ENCODE measurements at regions not wholly inside any gene's neighbourhood (a gene's known extent, or its start where the extent isn't known, plus 50 kb on each side); places are given as distances from the start of the nearest gene placed in this dataset.
"Not testable (repeated sequence)": the region's sequence is repeated elsewhere in the genome, so short reads cannot be mapped to it uniquely, and the experiment has no call there.

DNA sequence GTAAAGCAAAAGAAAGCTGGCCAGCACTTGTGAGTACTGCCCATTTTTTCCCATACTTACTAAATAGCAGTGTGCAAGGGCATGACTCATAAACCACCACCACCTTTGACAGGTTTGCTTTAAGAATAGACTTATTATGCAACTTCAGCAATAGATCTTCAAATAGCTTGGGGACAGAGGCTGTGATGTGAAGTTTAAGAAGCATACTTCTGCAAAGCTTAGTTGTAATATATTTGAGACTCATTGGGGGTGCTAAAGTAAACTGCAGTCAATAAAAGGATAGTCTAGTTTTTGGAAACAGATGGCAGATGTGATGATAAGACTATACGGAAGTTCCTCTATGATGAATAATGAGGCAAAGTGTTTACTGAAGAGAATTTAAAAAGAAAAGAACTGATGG is 210.0 kb downstream of the PLA2G4A start:
- H3K27ac ChIP-seq = no peak overlapping the region
- no peaks in the 10 kb centered on the region for H3K9me3 ChIP-seq
- intact Hi-C loops (cut with DNase I) = no loop called here
- WGBS, 2 donors = 67 to 76% methylated on average over 1 of the region's 1 CpG
- no peak for TF ChIP-seq CTCF (IDR thresholded peaks at IDR 0.05)
- no peak for TF ChIP-seq POLR2A (IDR thresholded peaks at IDR 0.05)
- peaks cover 4% of the 10 kb centered on the region for H3K27me3 ChIP-seq
- H3K4me3 ChIP-seq (replicated peaks in 1 of 3) = no peak overlapping the region
- no peaks in the 10 kb centered on the region for H3K36me3 ChIP-seq
- DNase-seq = no peak
- no peaks in the 10 kb centered on the region for H3K4me1 ChIP-seq

DNA sequence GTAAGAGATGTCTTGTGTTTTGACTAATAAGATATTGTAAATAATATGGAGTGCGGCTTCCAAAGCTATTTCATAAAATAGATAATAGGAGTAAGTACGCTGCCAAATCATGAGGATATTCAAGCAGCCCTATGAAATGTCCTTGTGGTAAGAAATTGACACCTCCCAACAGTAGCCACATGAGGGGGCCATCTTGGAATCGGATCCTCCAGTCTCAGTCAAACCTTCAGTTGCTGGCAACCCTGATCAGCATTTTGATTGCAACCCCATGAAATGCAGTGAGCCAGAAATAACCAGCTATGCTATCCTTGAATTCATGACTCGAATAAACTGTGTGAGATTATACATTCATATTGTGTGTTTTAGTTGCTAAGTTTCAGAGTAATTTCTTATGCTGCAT is 212.4 kb downstream of the PLA2G4A start:
- no peaks in the 10 kb centered on the region for H3K9me3 ChIP-seq
- no peaks in the 10 kb centered on the region for H3K36me3 ChIP-seq
- TF ChIP-seq CTCF (IDR thresholded peaks at IDR 0.05) (no peak), POLR2A (IDR thresholded peaks at IDR 0.05) (no peak)
- DNase-seq = no peak
- no peaks in the 10 kb centered on the region for H3K4me1 ChIP-seq
- intact Hi-C loops (cut with DNase I) = no loop called here
- peaks cover 4% of the 10 kb centered on the region for H3K27me3 ChIP-seq
- no peak overlapping the region for H3K27ac ChIP-seq
- no peak overlapping the region for H3K4me3 ChIP-seq (replicated peaks in 1 of 3)
- WGBS, 2 donors = 82 to 92% methylated on average over 4 of the region's 4 CpGs

DNA sequence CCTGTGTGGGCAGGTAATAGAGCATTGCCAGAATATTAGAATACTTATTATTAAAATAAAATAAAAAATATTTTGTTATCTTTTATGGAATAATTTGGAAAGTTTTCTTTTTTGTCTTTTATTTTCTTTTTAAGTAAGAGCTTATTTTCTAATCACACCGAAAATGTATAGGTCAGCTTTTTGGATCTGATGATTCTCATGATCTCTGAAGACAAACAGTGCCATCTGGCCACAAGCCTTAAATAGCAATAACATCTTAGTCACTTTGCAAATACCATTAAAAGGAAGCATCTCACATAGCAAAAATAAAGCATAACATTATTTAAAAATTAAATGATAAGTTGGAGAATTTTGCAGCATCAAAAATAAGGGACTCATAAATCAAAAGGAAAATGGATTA is 213.8 kb downstream of the PLA2G4A start:
- H3K9me3 ChIP-seq = no peaks in the 10 kb centered on the region
- no peak overlapping the region for H3K27ac ChIP-seq
- TF ChIP-seq POLR2A (IDR thresholded peaks at IDR 0.05) (no peak), CTCF (IDR thresholded peaks at IDR 0.05) (no peak)
- no peaks in the 10 kb centered on the region for H3K4me1 ChIP-seq
- H3K36me3 ChIP-seq = no peaks in the 10 kb centered on the region
- peaks cover 4% of the 10 kb centered on the region for H3K27me3 ChIP-seq
- WGBS, 2 donors = 78 to 86% methylated on average over 1 of the region's 1 CpG
- no peak overlapping the region for H3K4me3 ChIP-seq (replicated peaks in 1 of 3)
- intact Hi-C loops (cut with DNase I) = no loop called here
- DNase-seq = no peak

DNA sequence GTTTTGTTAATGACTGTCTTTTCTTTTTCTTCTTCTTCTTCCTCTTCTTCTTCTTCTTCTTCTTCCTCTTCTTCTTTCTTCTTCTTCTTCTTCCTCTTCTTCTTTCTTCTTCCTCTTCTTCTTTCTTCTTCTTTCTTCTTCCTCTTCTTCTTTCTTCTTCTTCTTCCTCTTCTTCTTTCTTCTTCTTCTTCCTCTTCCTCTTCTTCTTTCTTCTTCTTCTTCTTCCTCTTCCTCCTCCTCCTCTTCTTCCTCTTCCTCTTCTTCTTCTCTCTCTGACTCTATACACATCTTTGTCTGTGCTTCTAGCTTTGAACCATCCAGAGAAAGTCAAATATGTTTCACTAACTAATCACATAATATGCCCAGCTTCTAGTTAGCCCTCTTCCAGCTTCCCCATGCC is 214.7 kb downstream of the PLA2G4A start:
- H3K9me3 ChIP-seq; H3K27me3 ChIP-seq; H3K36me3 ChIP-seq; H3K27ac ChIP-seq; intact Hi-C loops (cut with DNase I); H3K4me1 ChIP-seq; H3K4me3 ChIP-seq (replicated peaks in 1 of 3); DNase-seq: not testable (repeated sequence)

DNA sequence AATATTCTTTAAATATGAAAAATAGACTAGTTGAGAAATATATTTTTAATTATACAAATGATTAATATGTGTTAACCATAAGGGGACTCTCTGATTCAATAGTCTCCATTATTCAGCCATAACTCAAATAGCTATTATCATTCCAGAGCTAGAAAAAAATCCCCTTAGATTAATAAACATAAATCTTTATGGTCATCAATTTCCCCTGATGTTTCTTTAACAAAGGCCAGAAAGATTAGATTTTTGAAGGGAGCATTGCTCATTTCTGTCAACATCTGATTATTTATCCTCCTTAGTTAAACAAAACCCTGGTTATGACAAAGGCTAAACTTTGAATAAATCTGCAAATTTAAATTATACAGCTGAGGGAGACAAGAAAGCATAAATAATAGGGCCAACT is 215.7 kb downstream of the PLA2G4A start:
- no peaks in the 10 kb centered on the region for H3K4me1 ChIP-seq
- intact Hi-C loops (cut with DNase I) = no loop called here
- no peaks in the 10 kb centered on the region for H3K36me3 ChIP-seq
- H3K4me3 ChIP-seq (replicated peaks in 1 of 3) = no peak overlapping the region
- no peak overlapping the region for H3K27ac ChIP-seq
- H3K9me3 ChIP-seq = no peaks in the 10 kb centered on the region
- TF ChIP-seq CTCF (IDR thresholded peaks at IDR 0.05) = no peak
- TF ChIP-seq POLR2A (IDR thresholded peaks at IDR 0.05) = no peak
- DNase-seq = no peak
- peaks cover 4% of the 10 kb centered on the region for H3K27me3 ChIP-seq

DNA sequence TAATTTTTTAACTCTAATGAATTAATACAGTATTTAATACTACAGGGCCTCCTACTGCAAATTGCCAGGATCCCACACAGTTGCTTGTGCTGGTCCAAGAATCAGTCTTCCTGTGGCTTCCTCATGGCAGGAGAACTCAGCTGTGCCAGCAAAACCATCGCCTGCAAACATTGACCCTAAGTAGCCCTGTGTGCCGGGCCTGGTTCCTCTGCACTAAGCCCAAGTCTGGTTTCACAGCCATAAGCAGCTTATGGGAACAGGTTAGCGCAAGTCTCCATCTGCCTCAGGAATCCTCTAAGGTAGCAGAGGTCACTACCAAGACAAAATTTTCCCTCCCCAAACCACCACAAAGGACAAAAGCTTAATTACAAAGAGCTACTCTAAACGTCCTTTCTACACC is 216.6 kb downstream of the PLA2G4A start:
- Histone ChIP-seq H3K27me3 (no peaks in the 10 kb centered on the region), H3K27ac (no peak overlapping the region), H3K36me3 (no peaks in the 10 kb centered on the region), H3K4me3 (replicated peaks in 1 of 3) (no peak overlapping the region), H3K4me1 (no peaks in the 10 kb centered on the region), H3K9me3 (no peaks in the 10 kb centered on the region)
- DNase-seq = no peak
- 88 to 90% methylated on average over 4 of the region's 4 CpGs for WGBS, 2 donors
- intact Hi-C loops (cut with DNase I) = no loop called here
- TF ChIP-seq CTCF (IDR thresholded peaks at IDR 0.05) = no peak
- TF ChIP-seq POLR2A (IDR thresholded peaks at IDR 0.05) = no peak
